ENCODE measurements at regions not wholly inside any gene's neighbourhood (a gene's known extent, or its start where the extent isn't known, plus 50 kb on each side); places are given as distances from the start of the nearest gene placed in this dataset.

DNA sequence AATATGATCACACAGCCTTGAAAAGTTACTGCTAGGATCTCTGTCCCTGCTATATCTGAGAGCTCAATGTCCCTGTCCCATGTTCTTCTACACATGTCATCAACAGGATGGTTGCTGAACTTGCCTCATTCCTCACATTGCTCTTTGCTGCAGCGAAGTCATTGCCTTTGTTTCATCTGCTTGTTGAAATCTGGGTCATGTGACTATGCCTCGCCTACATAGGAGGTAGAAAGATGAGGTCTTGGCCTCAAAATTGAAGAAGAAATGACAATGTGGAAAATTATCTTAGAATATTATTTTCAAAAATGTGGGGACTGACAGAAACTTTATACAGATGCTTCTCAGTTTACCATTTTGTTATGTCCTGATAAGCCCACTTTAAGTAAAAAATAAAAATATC, 494.2 kb downstream of the SOX5 start:
- no peak for DNase-seq (ENCODE audit: low spot score)

DNA sequence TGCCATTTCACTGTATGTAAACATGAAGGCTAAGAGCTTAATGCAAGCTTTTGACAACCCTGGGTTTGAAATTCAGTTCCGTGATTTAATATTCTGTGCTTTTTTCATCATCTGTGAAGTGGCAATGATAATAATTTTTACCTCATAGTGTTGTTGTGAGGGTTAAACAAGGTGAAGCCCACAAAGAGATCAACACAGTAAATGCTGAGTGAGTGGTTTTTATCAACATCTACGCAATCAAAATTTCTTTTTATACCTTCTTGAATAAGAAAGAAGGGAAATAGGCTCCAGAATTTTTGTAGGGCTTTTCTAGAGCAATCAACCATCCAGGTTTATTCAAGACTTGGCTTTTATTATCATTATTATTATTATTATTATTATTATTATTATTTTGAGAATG, 490.8 kb downstream of the SOX5 start:
- DNase-seq (ENCODE audit: low spot score), result no peak

DNA sequence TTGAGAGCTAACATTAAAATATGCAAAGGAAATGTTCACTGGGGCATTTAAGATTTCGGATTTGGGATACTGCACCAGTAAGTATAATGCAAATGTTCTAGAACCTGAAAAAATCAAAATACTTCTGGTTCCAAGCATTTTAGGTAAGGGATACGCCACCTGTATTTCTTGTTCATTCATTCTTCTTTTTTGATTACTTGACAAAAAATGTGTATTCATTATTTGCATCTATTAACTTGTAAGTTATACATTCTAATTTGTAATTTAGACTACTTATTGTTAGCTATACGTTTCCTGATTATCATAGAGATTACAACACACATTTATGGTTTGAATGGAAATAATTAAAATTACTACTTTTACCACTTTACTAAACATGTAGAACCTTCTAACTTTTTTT, 486.9 kb downstream of the SOX5 start:
- no peak for DNase-seq (ENCODE audit: low spot score)

DNA sequence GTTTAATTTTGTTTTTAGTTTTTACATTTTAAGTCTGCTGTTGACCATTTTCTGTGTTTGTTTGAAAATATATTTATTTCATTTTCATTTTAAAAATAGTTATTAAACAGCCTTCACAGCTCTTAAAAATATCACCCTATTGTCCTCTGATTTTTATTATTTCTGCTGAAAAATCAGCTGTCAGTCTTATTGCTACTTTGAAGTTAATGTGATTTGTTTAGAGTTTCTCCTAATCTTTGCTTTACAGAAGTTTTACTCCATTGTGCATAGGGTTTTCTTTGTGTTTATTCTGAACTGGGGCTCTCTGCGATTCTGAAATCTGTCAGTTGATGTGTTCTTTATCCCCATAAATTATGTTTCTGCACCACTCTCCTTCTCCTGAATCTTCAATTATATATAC, 486.3 kb downstream of the SOX5 start:
- DNase-seq (ENCODE audit: low spot score), result no peak

DNA sequence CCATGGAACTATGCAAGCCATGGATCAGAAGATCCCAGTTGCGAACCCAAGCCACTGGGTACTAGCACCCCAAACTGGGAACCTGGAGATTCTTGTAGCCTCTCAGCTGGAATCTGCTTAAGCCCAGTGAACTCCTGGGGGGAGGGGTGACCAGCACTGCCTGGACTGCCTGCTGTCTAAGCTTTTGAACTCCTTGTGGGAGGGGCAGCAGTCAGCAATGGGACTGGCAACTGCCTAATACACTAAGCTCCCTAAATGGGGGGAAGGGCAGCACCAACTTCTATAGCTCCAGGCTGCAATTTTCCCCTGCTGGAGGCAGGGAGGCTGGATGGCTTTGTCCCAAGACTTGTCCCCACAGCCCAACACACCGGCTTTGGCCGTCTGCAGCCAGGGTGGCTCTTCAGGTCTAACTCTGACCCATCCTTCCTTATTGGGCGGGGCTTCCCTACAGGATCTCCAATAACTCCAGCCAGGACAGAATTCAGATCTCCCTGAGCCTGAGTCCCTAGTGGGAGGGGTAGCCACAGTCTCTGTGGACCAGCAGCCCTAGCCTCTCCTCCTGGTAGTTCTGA, 485.1 kb downstream of the SOX5 start:
- DNase-seq (ENCODE audit: low spot score), result no peak

DNA sequence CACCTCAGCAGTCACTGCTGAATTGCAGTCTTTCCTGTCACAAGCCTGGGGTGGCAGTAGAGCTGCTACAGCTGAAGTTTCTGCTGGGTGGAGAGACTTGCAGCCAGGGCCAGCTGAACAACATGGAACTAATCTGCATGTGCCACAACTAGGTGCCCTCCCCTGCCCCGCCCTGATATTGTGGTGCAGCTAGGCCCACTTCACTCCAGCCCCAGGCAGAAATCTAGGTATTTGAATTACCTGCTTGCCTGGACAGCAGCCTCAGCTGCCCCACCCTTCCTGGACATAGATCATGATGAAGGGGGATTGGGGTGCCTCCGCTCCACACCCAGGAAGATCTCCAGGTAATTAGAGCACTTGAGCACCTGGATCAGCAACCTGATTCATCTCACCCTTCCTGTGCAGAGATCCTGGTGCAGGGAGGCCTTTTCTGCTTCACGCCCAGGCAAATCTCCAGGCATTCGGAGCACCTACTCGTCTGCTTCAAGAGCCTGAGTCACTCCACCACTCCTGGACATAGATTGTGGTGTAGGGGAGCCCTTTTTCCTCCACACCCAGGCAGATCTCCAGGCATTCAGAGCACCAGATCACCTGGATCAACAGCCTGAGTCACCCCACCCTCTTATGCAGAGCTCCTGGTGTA, 477.0 kb downstream of the SOX5 start:
- DNase-seq (ENCODE audit: low spot score), result no peak

DNA sequence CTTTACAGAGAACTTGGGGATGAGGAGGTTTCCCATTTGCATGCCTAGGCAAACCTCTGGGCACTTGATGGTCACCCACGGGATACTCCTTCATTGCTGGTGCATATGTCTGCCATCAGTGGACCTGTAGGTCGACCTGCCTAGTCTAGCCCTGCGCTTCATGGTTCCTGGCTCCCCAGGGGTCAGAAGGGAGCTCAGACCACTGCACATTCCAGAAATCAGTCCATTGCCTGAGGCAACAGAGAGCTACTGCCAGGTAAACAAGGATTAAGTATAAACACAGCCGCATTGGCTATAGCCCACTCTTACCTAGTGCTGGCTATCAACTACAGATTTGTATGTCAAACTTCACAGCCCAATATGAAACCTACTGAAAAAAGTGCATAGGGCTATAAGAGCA, 476.4 kb downstream of the SOX5 start:
- DNase-seq (ENCODE audit: low spot score), result no peak

DNA sequence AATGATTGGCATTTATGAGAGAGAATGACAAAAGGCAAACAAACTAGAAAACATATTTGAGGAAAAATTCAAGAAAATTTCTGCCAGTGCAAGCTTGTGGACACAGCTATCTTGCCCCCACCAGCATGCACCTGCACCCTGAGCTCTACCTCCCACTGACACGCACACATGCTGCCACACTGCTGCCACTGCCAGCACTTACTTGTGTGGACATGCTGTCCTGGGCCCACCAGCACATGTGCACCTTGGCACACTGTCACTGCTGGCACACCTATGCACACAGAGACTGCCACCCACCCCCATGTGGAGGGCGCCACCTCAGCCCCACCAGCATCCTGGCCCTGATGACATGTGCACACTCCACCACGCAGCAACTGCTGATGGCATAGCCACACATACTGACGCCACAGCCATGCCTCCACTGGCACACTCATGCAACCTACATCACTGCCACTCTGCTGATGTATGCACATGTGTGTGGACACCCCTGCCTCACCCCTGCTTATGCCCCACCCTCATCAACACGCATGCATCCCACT, 475.0 kb downstream of the SOX5 start:
- no peak for DNase-seq (ENCODE audit: low spot score)

All from H4 (cell line).